GM21528 (cell line): ENCODE measurements at regions not wholly inside any gene's neighbourhood (a gene's known extent, or its start where the extent isn't known, plus 50 kb on each side); places are given as distances from the start of the nearest gene placed in this dataset.
"Not testable (repeated sequence)": the region's sequence is repeated elsewhere in the genome, so short reads cannot be mapped to it uniquely, and the experiment has no call there.

Experiments
- ATAC-seq: cut with Tn5 transposase; IDR thresholded peaks from one replicate; pipeline ENCODE4 v1.9.1; 2021; ENCODE audit warnings: mild to moderate bottlenecking, moderate library complexity; ENCODE audit not compliant: unreplicated experiment, low FRiP score

GRCh38 chr4:4004702-4005101 lies 222.0 kb downstream of the OTOP1 start:
- not testable (repeated sequence) for ATAC-seq

GRCh38 chr4:4006356-4006755 lies 220.4 kb downstream of the OTOP1 start:
- ATAC-seq = not testable (repeated sequence)

- not testable (repeated sequence) for ATAC-seq
Measured at GRCh38 chr4:4019071-4019470, 207.7 kb downstream of the OTOP1 start.

GRCh38 chr4:4021161-4021560 lies 205.6 kb downstream of the OTOP1 start:
- not testable (repeated sequence) for ATAC-seq

- ATAC-seq = not testable (repeated sequence)
Measured at GRCh38 chr4:4026708-4027107, 200.0 kb downstream of the OTOP1 start.

- ATAC-seq = not testable (repeated sequence)
Measured at GRCh38 chr4:4028752-4029151, 198.0 kb downstream of the OTOP1 start.

GRCh38 chr4:4030509-4030908 lies 196.2 kb downstream of the OTOP1 start:
- not testable (repeated sequence) for ATAC-seq

GRCh38 chr4:4031446-4032135 lies 195.1 kb downstream of the OTOP1 start:
- ATAC-seq = not testable (repeated sequence)

GRCh38 chr4:4032364-4032763 lies 194.4 kb downstream of the OTOP1 start:
- not testable (repeated sequence) for ATAC-seq

GRCh38 chr4:4032801-4033605 lies 193.7 kb downstream of the OTOP1 start:
- not testable (repeated sequence) for ATAC-seq

- not testable (repeated sequence) for ATAC-seq
Measured at GRCh38 chr4:4037399-4038138, 189.2 kb downstream of the OTOP1 start.

GRCh38 chr4:4045823-4046222 lies 180.9 kb downstream of the OTOP1 start:
- not testable (repeated sequence) for ATAC-seq

GRCh38 chr4:4046686-4047085 lies 180.0 kb downstream of the OTOP1 start:
- not testable (repeated sequence) for ATAC-seq

- ATAC-seq = not testable (repeated sequence)
Measured at GRCh38 chr4:4047202-4047601, 179.5 kb downstream of the OTOP1 start.

GRCh38 chr4:4048227-4048626 lies 178.5 kb downstream of the OTOP1 start:
- not testable (repeated sequence) for ATAC-seq

- ATAC-seq = not testable (repeated sequence)
Measured at GRCh38 chr4:4050781-4051180, 175.9 kb downstream of the OTOP1 start.

GRCh38 chr4:4052933-4053332 lies 173.8 kb downstream of the OTOP1 start:
- not testable (repeated sequence) for ATAC-seq

- ATAC-seq = not testable (repeated sequence)
Measured at GRCh38 chr4:4057226-4057625, 169.5 kb downstream of the OTOP1 start.

GRCh38 chr4:4084171-4084570 lies 142.6 kb downstream of the OTOP1 start:
- ATAC-seq = not testable (repeated sequence)

- not testable (repeated sequence) for ATAC-seq
Measured at GRCh38 chr4:4089716-4090419, 136.9 kb downstream of the OTOP1 start.
